Prostate gland (tissue), 2 donors: ENCODE measurements at regions not wholly inside any gene's neighbourhood (a gene's known extent, or its start where the extent isn't known, plus 50 kb on each side); places are given as distances from the start of the nearest gene placed in this dataset.

Experiments
- DNase-seq: peaks from one replicate; pipeline ENCODE4 v3.0.0-alpha.2; 2019; ENCODE audit warnings: low spot score
- H3K27ac ChIP-seq, 2 donors: fragments of 200-600 bp; sonication (generic); 2 replicates each; pipeline ENCODE4 v1.5.1; 2017 to 2019
- H3K27me3 ChIP-seq: fragments of 200-600 bp; sonication (generic); replicated peaks from 2 replicates; pipeline ENCODE4 v1.5.1; 2019; ENCODE audit not compliant: insufficient read depth
- H3K36me3 ChIP-seq, 2 donors: fragments of 200-600 bp; sonication (generic); 1 replicate in 1 of 2; 2 replicates in 1 of 2; pipeline versions ENCODE4 v1.5.1 to v1.8.1; 2017 to 2019
- H3K4me1 ChIP-seq: fragments of 200-600 bp; sonication (generic); replicated peaks from 2 replicates; pipeline ENCODE4 v1.5.1; 2019
- H3K4me3 ChIP-seq, 2 donors: fragments of 200-600 bp; sonication (generic); 2 replicates each; pipeline ENCODE4 v1.5.1; 2017 to 2019
- H3K9me3 ChIP-seq: fragments of 200-600 bp; sonication (generic); 2 replicates; pipeline ENCODE4 v1.5.1; 2017
- CTCF ChIP-seq, 4 experiments: fragments of 200-600 bp in 2 of 4; fragments of 450-650 bp in 2 of 4; sonication (generic) in 2 of 4; IDR thresholded peaks; 1 replicate in 3 of 4; 2 replicates in 1 of 4; pipeline ENCODE4 v1.5.1; 2016 to 2019; ENCODE audit warnings: antibody characterized with exemption in 4 of 4, mild to moderate bottlenecking in 2 of 4, moderate library complexity in 2 of 4
- POLR2A ChIP-seq: fragments of 450-650 bp; IDR thresholded peaks from one replicate; pipeline ENCODE4 v1.6.1; 2016; ENCODE audit warnings: antibody characterized with exemption, mild to moderate bottlenecking
- POLR2AphosphoS5 ChIP-seq: sonication (generic); formaldehyde crosslinking; IDR thresholded peaks from one replicate; pipeline ENCODE4 v1.6.1; 2017; ENCODE audit warnings: antibody characterized with exemption
- WGBS: methylation state at CpG from one replicate; pipeline ENCODE4 v1.1.5; 2018; 5-methylcytosine and 5-hydroxymethylcytosine counted together
- intact Hi-C: fragments of 100-400 bp; cut with DNase I; formaldehyde crosslinking; loops from one replicate; pipeline ENCODE4 v1.14.2; 2022

- WGBS, result 45% methylated on average over 5 of the region's 5 CpGs
- Histone ChIP-seq H3K4me3 (no peak overlapping the region), H3K36me3 (no peaks in the 10 kb centered on the region), H3K27ac (no peak overlapping the region), H3K4me1 (no peaks in the 10 kb centered on the region), H3K9me3 (no peaks in the 10 kb centered on the region), H3K27me3 (no peaks in the 10 kb centered on the region)
- DNase-seq, result no peak
- TF ChIP-seq CTCF (IDR thresholded peaks at IDR 0.05) (no peak), POLR2AphosphoS5 (no peak), POLR2A (no peak)
- intact Hi-C loops, result no loop called here
Measured at GRCh38 chr17:34733333-34733732, 154.0 kb downstream of the TMEM132E start.

- H3K4me3 ChIP-seq, result no peak overlapping the region
- no peaks in the 10 kb centered on the region for H3K4me1 ChIP-seq
- H3K9me3 ChIP-seq, result no peaks in the 10 kb centered on the region
- DNase-seq, result no peak
- WGBS, result 83% methylated on average over 3 of the region's 3 CpGs
- intact Hi-C loops, result no loop called here
- no peaks in the 10 kb centered on the region for H3K36me3 ChIP-seq
- TF ChIP-seq POLR2A (no peak), CTCF (IDR thresholded peaks at IDR 0.05) (no peak), POLR2AphosphoS5 (no peak)
- no peak overlapping the region for H3K27ac ChIP-seq
- H3K27me3 ChIP-seq, result no peaks in the 10 kb centered on the region
Measured at GRCh38 chr17:34730816-34731215, 151.4 kb downstream of the TMEM132E start.

- DNase-seq, result no peak
- intact Hi-C loops, result no loop called here
Measured at GRCh38 chr17:34728771-34729310, 149.5 kb downstream of the TMEM132E start.

GRCh38 chr17:34727601-34728000, 148.2 kb downstream of the TMEM132E start:
- intact Hi-C loops, result no loop called here
- H3K27ac ChIP-seq, result no peak overlapping the region
- H3K27me3 ChIP-seq, result peaks cover 3% of the 10 kb centered on the region
- DNase-seq, result no peak
- 69% methylated on average over 6 of the region's 6 CpGs for WGBS
- TF ChIP-seq POLR2AphosphoS5 (no peak), POLR2A (no peak), CTCF (IDR thresholded peaks at IDR 0.05) (no peak)
- no peaks in the 10 kb centered on the region for H3K4me1 ChIP-seq
- no peaks in the 10 kb centered on the region for H3K36me3 ChIP-seq
- H3K4me3 ChIP-seq, result no peak overlapping the region
- H3K9me3 ChIP-seq, result no peaks in the 10 kb centered on the region

More at GRCh38 chr17:34728771-34729310, 149.5 kb downstream of the TMEM132E start:
- Histone ChIP-seq H3K27me3 (no peaks in the 10 kb centered on the region), H3K9me3 (no peaks in the 10 kb centered on the region), H3K4me3 (no peak overlapping the region), H3K36me3 (no peaks in the 10 kb centered on the region), H3K4me1 (no peaks in the 10 kb centered on the region), H3K27ac (no peak overlapping the region)
- WGBS, result 50% methylated on average over 10 of the region's 10 CpGs
- TF ChIP-seq CTCF (IDR thresholded peaks at IDR 0.05) (no peak), POLR2AphosphoS5 (no peak), POLR2A (no peak)

- Histone ChIP-seq H3K4me1 (no peaks in the 10 kb centered on the region), H3K9me3 (no peaks in the 10 kb centered on the region), H3K4me3 (no peak overlapping the region), H3K27ac (no peak overlapping the region), H3K27me3 (peaks cover 3% of the 10 kb centered on the region), H3K36me3 (no peaks in the 10 kb centered on the region)
- TF ChIP-seq POLR2A (no peak), POLR2AphosphoS5 (no peak), CTCF (IDR thresholded peaks at IDR 0.05) (no peak)
- 81% methylated on average over 6 of the region's 6 CpGs for WGBS
- intact Hi-C loops, result no loop called here
- no peak for DNase-seq
Measured at GRCh38 chr17:34726536-34727384, 147.4 kb downstream of the TMEM132E start.
